Astrocyte of the spinal cord (primary cell): ENCODE measurements at regions not wholly inside any gene's neighbourhood (a gene's known extent, or its start where the extent isn't known, plus 50 kb on each side); places are given as distances from the start of the nearest gene placed in this dataset.

ENCODE experiments used
- DNase-seq: peaks from one replicate; pipeline ENCODE4 v3.0.0; 2011; ENCODE audit warnings: low read depth, low spot score
- H3K4me3 ChIP-seq: 2 replicates; pipeline ENCODE4 v1.5.1; 2011; ENCODE audit warnings: low read depth, mild to moderate bottlenecking, low read length, moderate library complexity
- in situ Hi-C: cut with HindIII; loops from 2 replicates; pipeline ENCODE4 v1.10.0; 2017; ENCODE audit warnings: low sequenced_read_pairs
- TF ChIP-seq, protein P1 (sequence below): IDR thresholded peaks from 2 replicates; pipeline ENCODE4 v1.5.1; 2012; ENCODE audit warnings: low read depth, mild to moderate bottlenecking, low read length, inconsistent platforms

DNA sequence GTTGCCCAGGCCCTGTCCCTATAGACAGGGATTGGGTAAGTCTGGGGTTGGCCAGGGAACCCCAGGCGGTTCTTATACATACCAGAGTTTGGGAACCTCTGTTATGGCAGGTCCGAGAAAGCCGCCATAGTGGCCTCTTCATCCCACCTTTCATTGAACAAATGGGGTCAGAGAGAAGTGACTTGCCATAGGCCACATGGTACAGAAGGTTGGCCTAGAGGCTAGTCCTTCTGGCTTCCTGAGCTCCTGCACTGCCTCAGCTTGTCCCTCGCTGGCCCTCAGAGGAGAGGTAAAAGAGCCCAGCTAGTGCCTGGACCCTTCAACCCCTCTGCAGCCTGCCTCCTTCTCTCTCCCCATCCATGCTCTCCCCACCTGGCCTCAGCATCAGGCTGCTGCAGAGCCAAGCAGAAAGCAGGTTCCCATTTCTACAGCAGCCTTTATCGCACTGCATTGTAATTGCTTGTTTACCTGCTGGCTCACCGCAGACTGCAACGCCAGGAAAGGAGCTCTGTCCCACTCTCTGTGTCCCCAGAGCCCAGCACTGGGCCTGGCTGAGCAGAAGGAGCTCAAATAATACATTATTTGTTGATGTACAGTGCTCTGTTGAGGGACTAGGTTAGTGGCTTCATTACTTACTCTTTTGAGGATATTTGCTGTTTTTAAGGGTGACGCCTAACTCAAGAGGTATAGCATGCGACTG is 103.6 kb downstream of the TRIM29 start:
- no peak overlapping the region for H3K4me3 ChIP-seq
- no peak for DNase-seq
- in situ Hi-C loops, result no loop called here
- TF ChIP-seq, protein P1, sequence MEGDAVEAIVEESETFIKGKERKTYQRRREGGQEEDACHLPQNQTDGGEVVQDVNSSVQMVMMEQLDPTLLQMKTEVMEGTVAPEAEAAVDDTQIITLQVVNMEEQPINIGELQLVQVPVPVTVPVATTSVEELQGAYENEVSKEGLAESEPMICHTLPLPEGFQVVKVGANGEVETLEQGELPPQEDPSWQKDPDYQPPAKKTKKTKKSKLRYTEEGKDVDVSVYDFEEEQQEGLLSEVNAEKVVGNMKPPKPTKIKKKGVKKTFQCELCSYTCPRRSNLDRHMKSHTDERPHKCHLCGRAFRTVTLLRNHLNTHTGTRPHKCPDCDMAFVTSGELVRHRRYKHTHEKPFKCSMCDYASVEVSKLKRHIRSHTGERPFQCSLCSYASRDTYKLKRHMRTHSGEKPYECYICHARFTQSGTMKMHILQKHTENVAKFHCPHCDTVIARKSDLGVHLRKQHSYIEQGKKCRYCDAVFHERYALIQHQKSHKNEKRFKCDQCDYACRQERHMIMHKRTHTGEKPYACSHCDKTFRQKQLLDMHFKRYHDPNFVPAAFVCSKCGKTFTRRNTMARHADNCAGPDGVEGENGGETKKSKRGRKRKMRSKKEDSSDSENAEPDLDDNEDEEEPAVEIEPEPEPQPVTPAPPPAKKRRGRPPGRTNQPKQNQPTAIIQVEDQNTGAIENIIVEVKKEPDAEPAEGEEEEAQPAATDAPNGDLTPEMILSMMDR, result no peak

DNA sequence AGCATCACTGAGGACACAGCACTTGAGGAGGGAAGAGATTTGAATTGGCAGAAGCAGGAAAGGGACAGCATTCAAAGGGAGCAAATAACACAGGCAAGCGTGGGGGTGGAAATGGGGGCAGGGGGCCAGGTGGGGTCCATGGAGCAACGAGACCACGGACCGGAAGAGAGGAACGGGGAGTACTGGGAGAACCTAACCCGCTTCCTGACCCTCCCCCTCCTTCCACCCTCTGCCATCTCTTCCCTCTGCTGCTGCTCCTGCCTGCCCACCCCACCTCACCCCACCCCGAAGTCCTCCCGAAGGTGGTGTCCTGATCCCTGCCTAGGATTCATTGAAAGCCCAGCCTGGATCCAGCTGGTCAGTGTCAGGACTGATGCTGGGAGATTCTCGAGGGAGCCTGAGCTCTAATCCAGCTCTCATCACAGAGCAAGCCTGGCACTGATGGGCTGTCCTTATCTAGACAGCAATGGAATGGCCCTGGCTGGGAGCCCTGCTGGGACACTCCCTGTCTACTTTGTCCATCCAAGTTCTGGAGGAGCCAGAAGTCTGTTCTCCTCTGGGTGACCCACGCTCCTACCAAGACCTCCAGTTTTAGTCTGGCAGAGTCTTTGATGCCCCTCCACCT is 105.0 kb downstream of the TRIM29 start:
- in situ Hi-C loops, result no loop called here
- DNase-seq, result no peak
- TF ChIP-seq, protein P1, result no peak
- no peak overlapping the region for H3K4me3 ChIP-seq

DNA sequence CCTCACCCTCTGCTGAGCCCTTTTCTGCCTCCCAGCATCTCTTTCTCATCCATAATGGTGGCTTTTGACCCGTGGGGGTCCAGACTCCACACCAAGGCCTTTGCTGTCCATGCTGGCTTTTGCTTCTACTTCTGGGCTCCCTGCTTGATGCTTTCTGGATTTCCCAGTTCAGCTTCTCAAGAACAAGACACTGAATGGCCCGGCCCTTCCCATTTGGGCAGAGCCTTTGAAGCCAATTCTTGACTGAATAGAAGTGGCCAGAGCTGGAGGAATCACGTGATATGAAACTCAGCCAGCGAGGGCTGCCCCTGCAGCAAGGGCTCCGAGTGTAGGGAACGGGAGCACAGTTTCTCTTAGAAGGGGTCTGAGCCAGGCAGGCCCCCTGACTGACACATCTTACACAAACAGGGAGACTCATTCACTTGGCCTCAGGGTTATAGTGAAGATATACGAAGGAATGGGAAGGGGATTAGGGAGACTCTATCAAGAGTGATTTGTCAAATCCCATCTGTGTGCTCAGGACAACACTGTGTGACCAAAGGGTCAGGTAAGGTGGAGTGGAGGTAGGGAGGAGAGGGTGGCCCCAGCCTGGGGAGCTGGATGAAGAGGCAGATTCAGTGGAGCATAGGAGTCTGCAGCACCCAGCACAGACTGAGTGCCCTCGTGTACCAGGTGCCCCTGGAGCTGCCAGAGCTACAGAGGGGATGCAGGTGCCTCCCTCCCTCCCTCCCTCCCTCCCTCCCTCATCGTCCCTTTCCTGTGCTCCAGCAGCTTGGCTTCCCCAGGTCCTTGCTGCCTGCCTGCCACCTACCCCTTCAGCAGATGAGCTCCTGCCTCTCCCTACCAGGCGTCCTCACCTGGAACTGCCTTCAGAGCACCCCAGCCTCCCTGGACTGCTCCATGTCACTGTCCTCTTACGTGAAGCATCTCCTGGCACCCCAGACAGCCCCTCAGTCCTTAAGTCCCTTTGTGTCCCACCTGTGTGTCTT is 106.0 kb downstream of the TRIM29 start:
- TF ChIP-seq, protein P1, result no peak
- no peak for DNase-seq
- in situ Hi-C loops, result no loop called here
- H3K4me3 ChIP-seq, result no peak overlapping the region

DNA sequence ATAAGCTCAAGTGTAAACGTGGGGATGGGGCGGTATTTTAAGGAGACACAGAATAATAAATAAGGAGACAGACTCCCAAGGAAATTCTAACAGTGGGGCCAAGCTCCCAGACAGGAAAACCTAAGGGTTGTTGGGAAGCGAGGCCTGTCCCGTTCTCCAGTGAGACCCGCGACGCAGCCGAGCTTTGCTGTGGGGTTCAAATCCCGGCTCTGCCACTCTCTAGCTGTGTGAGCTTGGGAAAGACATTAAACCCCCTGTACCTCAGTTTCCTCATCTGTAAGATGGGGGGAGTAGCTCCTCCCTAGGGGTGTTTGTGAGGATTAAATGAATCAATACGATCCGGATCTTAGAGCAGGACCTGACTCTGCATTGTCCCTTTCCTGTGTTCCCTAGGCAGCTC is 106.8 kb downstream of the TRIM29 start:
- H3K4me3 ChIP-seq, result no peak overlapping the region
- in situ Hi-C loops, result no loop called here
- no peak for DNase-seq
- TF ChIP-seq, protein P1, result no peak

DNA sequence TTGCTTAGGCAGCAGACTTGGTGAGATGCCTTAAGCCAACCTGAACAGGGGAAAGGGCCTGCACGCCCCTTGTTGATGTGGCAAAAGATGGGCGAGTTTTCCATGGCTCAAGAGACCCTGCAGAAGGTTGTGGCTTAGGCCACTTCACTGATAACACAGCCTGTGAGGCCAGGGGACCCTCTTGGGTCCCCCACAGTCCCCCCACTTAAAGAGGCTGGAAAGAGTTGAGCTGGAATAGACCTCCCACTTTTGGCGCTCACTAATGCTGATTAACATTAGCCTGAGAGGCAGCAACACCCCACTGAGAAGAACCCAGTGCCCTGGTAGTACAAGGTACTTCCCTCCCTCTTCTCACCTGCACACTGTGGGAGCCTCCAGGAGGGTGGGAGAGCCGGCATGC is 107.5 kb downstream of the TRIM29 start:
- in situ Hi-C loops, result no loop called here
- H3K4me3 ChIP-seq, result no peak overlapping the region
- no peak for DNase-seq
- TF ChIP-seq, protein P1, result no peak

DNA sequence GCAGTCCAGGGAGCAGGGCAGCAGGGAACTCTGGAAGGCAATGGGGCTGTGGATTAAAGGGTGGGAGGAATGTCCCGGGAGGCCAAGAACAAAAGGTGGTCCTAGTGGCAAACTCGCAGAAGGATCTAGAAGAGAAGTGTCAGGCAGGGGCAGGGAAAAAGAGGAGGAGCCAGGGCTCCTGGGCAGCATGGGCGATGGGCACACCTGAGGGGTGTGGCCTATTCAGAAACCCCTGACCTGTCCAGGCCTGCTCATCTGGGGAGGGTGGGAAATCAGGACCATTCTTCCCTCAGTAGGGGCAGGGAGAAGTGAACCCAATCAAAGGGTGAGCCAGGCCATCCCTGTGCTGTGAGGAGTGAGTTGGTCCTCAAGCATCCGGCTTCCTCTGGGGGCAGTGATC is 108.6 kb downstream of the TRIM29 start:
- no peak overlapping the region for H3K4me3 ChIP-seq
- no peak for DNase-seq
- TF ChIP-seq, protein P1, result no peak
- in situ Hi-C loops, result no loop called here
